Stimulated activated CD4-positive, alpha-beta T cell treated with anti-CD3 and anti-CD28 coated beads, TNF-alpha, amount 100 ng/mL, for 4 hours (primary cell): ENCODE measurements at regions not wholly inside any gene's neighbourhood (a gene's known extent, or its start where the extent isn't known, plus 50 kb on each side); places are given as distances from the start of the nearest gene placed in this dataset.

Experiments
- DNase-seq, 3 experiments: peaks; one replicate each; pipeline ENCODE4 v3.0.0-alpha.2; 2020; ENCODE audit warnings: low read depth in 3 of 3

DNA sequence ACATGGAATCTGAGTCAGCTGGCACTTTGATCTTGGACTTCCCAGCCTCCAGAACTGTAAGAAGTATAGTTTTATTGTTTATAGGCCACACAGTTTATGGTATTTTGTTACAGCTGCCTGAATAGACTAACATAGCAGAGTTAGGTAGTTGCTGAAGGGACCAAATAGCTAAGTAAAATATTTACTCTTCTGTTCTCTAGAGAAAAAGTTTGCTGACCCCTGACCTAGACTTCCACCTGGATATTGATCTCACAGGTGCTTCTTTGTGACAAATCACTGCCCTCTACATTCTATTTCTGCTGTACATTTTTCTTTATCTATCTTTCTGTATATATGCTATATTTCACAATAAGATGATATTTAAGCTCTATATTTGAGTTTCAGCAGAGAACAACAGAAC, 212.5 kb downstream of the CSNK2A3 start:
- DNase-seq: no peak

GRCh38 chr11:11137339-11137738, 215.7 kb downstream of the CSNK2A3 start:
- no peak for DNase-seq

GRCh38 chr11:11135820-11136476, 217.1 kb downstream of the CSNK2A3 start:
- DNase-seq: no peak

DNA sequence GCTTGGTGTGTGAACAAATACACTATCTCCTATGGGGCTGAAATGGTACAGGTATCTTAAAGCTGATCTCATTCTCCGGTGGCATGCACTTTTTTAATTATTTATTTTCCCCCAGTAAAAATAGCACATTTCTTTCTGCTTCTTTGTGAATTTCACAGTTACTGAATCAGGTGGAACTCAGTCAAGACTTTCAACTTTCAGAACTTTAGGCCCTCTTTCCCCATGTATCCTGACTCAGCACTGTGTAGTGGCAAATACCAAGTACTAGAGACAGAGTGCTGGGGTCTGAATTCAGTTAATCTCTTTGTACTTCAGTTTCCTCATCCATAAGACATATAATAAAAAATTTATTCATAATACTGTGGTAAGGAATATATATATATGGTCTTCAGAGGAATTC, 223.9 kb downstream of the CSNK2A3 start:
- no peak for DNase-seq

- DNase-seq: no peak
Observed at GRCh38 chr11:11125618-11126017, 227.4 kb downstream of the CSNK2A3 start.

GRCh38 chr11:11122749-11123148, 230.3 kb downstream of the CSNK2A3 start:
- no peak for DNase-seq

GRCh38 chr11:11119917-11120316, 233.1 kb downstream of the CSNK2A3 start:
- DNase-seq: no peak

DNA sequence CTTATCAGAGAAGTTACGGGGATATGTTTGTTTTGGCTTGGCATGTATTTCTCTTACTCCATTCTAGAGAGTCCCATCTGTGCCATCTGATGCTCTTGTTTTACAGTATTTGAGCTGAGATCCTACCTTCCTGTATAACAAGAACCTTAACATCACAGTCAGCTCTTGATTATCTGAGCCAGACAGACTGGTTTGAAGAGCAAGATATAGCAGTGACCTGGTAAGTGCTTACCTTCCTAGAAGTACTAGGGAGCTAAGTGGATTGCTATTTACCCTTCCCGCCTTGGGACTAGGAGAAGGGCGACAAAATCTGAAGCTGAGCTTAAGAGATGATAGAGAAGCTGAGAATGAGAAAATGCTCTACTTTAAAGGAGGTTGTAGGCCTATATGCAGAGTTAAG, 235.3 kb downstream of the CSNK2A3 start:
- no peak for DNase-seq

GRCh38 chr11:11115475-11115874, 237.6 kb downstream of the CSNK2A3 start:
- no peak for DNase-seq

GRCh38 chr11:11113626-11114025, 239.4 kb downstream of the CSNK2A3 start:
- DNase-seq: no peak

- no peak for DNase-seq
Observed at GRCh38 chr11:11108026-11108425, 245.0 kb downstream of the CSNK2A3 start.

GRCh38 chr11:11107076-11107723, 245.8 kb downstream of the CSNK2A3 start:
- no peak for DNase-seq

DNA sequence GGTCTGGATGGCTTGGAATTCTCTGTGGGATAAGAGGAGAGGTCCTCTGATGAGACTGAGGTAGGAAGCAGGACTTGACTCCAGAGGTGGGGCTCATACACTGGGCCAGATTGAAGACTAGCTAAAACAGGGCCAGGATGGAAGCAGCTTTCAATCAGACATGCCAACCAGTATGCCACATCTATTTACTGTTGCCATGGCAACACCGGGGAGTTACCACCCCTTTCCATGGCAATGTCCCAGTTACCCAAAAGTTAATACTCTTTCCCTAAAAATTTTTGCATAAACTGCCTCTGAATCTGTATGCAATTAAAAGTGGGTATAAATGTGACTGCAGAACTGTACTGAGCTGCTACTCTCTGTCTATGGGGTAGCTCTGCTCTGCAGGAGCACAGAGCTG, 247.5 kb upstream of the ZBED5 start:
- no peak for DNase-seq

DNA sequence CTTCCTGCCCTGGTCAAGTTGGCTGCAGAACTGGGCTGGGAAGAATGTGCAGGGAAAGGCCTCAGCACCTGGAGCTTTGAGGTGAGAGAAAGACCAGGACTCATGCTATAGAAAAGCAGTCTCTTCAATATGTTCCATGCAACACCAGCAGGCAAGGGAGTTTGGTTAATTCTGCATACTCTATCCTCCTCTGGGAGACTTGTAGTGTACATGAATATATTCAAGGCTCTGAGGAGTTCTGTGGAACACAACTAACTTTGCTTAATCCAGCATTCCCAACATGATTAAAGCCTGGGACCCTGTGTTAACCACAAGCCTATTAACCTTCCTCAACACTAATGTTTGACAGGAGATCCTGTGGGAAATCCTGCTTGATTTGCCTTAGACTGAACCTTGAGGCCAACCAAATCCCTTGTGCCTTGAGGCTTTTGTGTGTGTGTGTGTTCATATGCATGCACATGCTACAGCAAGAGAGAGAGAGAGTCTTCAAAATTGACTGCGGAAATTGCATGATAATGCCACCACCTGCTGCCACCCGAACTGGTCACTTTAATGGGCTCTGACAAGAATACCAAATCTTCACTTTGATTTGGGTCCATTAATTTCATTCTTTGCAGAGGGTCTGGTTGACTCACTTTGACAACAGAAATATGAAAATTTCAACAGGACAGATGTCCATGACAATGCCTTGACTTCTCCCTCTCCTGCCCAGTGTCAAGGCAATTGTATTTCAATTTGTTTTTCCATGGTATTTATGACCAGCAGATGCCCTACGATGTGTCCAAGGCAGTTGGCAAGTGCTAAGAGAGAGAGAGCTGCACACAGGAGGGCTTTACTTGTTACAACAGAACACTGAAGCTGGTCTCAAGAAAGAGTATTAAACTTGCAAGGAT, 238.2 kb upstream of the ZBED5 start:
- DNase-seq: no peak

GRCh38 chr11:11090495-11090894, 232.6 kb upstream of the ZBED5 start:
- no peak for DNase-seq

DNA sequence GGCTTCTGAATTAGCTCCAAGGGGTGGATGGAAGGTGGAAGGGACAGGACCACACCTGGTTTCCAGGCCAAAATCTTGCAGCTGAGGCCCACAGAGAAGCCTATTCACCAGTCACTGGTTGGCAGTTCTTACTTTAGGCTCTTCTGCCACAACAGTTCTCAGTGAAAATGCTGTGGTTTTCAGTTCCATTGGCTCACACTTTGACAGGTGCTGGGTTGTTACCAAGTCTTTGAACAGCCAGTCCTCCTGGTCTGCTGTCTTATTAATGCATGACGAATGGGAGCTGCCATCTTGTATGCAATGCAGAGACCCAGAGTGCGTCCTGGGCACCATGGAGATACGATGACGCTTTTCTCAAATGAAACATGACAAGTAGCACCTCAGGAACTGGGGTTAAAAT, 232.0 kb upstream of the ZBED5 start:
- no peak for DNase-seq

DNA sequence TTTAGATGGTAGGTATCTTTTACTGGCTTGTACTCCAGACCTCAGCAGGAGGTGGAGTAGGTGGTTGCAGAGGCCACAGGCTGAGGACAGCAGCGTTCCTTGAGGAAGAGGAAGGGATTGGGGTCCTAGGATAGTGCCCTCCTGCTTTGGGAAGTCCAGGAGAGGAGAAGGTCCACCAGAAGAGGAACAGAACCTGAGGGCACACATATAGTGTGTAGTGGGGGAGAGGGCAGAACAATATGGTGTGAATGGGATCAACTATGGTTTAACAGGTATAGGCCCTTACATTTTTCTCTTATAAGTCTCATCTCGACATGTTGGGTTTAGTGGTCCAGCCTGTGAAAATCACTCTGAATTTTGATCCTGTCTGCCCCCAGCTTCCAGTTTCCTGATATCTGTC, 229.1 kb upstream of the ZBED5 start:
- no peak for DNase-seq

DNA sequence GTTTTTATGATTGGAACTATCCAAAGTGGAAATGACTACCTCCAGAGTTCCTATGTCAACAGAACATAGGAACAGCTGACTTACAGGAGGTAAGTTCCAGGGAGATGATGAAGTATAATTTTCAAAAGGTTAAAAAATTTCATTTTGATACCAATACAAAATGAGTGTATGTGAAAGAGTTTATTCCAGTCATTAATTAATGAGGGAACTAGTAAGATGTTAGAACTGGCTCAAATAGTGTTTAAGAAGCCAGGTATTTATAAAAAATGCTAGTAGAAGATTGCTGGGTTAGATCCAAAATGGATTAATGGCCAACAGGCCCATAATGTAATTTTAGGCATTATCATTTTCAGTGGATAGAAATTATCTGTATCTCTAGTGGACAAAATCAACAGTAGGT, 227.7 kb upstream of the ZBED5 start:
- DNase-seq: no peak

DNA sequence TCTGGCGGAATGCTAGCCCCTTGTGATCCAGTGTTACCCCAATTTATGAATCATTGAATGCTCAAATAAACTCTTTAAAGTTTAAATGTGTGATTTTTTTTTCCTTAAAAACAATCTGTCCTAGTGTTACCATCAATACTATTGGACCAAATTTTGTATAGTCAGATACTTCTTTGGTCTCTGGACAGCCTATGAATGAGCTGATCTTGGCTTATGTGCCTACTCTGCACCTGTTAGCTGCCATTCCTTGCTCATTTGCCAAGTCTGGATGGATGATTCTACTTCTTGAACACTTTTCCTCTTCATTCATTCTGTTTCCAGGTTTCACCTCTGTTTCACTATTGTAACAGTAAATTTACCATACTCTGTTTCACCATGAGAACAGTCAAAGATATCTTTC, 226.5 kb upstream of the ZBED5 start:
- no peak for DNase-seq

- no peak for DNase-seq
Observed at GRCh38 chr11:11083441-11083840, 225.6 kb upstream of the ZBED5 start.

DNA sequence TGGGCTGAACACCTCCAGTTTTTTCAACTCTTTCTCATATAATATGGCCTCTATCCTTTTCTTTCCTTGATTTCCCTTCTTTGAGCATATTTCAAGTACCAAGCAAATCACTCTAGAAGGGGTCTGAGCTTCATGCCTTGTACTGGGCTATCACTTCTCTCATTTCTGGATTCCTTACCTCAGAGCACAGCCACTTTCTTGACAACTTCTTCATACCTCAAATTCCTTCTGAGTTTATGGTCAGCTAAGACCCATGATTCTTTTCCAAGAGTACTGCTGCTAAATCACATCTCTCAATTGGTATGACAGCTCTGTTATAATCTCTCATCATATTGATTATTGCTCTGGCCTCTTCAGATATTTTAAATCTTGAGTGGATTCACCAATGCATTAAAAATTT, 224.8 kb upstream of the ZBED5 start:
- no peak for DNase-seq

DNA sequence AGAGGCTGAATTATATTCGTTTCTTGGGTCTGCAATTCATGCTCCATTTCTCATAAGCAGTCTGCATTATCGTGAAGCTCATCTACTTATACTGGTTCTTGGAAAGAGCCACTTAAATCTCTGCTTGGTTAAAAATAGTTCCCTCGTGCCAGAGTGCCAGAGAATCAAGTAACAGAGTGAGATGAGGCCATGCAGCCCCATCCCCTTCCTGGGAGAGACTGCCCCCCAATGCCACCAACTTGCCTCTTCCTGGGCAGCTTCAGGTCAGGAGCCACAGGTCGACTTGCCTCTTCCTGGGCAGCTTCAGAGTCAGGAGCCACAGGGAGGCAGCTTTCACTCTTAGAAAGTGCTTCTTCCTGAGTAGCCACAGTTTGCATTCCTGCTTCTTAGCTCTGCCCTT, 223.9 kb upstream of the ZBED5 start:
- no peak for DNase-seq

DNA sequence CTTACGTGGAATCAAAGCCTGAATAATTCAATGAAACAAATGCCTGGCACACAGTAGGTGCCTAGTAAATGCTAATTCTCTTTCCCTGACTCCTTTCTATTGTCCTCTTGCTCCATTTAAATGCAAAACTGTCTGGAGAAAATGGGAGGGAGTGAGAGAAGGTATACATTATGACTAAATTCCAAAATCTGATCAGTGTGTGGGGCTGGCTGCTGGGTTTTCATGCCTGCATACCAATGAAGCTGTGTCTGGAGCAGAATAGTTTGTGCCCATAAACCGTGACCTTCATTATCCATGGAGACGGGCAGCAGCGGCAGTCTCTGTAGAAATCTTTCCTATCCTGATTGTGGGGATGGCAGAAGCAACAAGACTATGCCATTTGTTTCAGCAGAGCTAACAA, 223.4 kb upstream of the ZBED5 start:
- no peak for DNase-seq
